ENCODE measurements at regions not wholly inside any gene's neighbourhood (a gene's known extent, or its start where the extent isn't known, plus 50 kb on each side); places are given as distances from the start of the nearest gene placed in this dataset.

DNA sequence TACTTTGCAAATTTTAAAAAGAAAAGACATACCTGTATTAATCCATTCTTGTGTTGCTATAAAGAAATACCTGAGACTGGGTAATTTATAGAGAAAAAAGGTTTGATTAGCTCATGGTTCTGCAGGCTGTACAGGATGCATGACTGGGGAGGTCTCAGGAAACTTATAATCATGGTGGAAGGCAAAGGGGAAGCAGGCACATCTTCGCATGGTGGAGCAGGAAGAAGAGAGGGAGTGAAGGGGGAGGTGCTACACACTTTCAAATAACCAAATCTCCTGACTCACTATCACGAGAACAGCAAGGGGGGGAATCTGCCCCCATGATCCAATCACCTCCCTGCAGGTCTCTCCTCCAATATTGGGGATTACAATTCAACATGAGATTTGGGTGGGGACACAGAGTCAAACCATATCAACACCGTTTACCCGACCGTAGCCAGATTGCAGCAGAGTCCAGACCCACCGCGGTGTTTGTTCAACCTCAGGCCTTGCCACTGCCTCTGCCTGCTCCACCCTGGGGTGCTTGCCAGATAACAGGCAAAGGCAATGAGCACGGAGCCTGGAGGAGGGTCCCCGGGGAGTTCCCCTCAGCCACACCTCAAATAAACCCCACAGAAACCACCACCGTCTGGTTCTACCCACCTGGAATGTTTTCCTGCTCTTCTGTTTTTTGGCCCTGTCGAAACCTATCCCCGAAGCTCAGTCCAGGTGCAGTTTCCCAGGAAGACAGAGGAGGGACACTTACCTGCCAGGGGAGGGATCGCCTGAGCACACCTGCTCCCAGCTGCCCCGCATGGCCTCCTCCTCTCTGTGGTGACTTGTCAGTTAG lies 142.2 kb upstream of the AFDN start:
- 89% methylated on average over 13 of the region's 14 CpGs for WGBS (ENCODE audit: low lambda C conversion rate)
- no peaks in the 10 kb centered on the region for H3K9me3 ChIP-seq (ENCODE audit: low read length)
- peak overlapping the region; percentile 96 for H3K27ac ChIP-seq (ENCODE audit: extremely low read length, insufficient read depth, low read length)
- no peaks in the 10 kb centered on the region for H3K79me2 ChIP-seq (ENCODE audit: insufficient read depth, low read length)
- H4K20me1 ChIP-seq (ENCODE audit: insufficient read depth, low read length): no peaks in the 10 kb centered on the region
- no peak overlapping the region for H2AFZ ChIP-seq (ENCODE audit: low read length)
- FAIRE-seq (no peak), DNase-seq (ENCODE audit: low spot score) (no peak), ATAC-seq (no peak)
- peak overlapping the region; percentile 68; the same call in 1 of the 2 replicates for H3K9ac ChIP-seq (ENCODE audit: insufficient read depth, low read depth, low read length)
- in situ Hi-C loops (cut with HindIII; ENCODE audit: extremely low pct_ligation_motif_present, low pct_unique_long_range_greater_than_20kb) (no loop called here), intact Hi-C loops (cut with micrococcal nuclease; ENCODE audit: unreplicated experiment) (loop anchor here (5.0 kb wide), 1 partner anchor 143 kb away; the partner anchor contains the start of gene AFDN)
- peaks cover 68% of the 10 kb centered on the region for H3K4me1 ChIP-seq (ENCODE audit: insufficient read depth, low read length)
- no peaks in the 10 kb centered on the region for H3K36me3 ChIP-seq (replicated peaks in 1 of 2; ENCODE audit: control insufficient read depth in 1 of 2, insufficient read depth in 2 of 2, low read length in 2 of 2)
- BruUV-seq (replicated peaks): no TSS peak
- H3K4me3 ChIP-seq (replicated peaks in 1 of 3; ENCODE audit: insufficient read depth in 1 of 3, low read depth in 2 of 3, low read length in 3 of 3): no peak overlapping the region
- H3K4me2 ChIP-seq (ENCODE audit: low read depth, low read length): no peak overlapping the region
- CTCF ChIA-PET (ENCODE audit: low intra/inter-chr PET ratio, low total read pairs): no interaction called here
- no peaks in the 10 kb centered on the region for H3K27me3 ChIP-seq (ENCODE audit: control insufficient read depth in 1 of 2, insufficient read depth in 2 of 2, low read length in 2 of 2)
- POLR2A ChIA-PET: interaction anchor here (0.9 to 3.6 kb wide), 5 partner anchors 9 to 77 kb away, joined by 3 to 30 read pairs (median 12); no protein-coding TSS in a partner anchor
- TF ChIP-seq SMAD1 (CRISPR knock-in tag; IDR thresholded peaks at IDR 0.05; ENCODE audit: borderline replicate concordance, low read depth) (0 out of 2 replicates have a peak, but pooled peaks have one; percentile 65), NR3C1 (CRISPR knock-in tag; IDR thresholded peaks at IDR 0.05) (no peak), ZNF768 (CRISPR knock-in tag; IDR thresholded peaks at IDR 0.05) (0 out of 2 replicates have a peak, but pooled peaks have one; percentile 35), ZBTB38 (CRISPR knock-in tag; IDR thresholded peaks at IDR 0.05) (peak; percentile 79; the same call in 1 of the 2 replicates), POGZ (CRISPR knock-in tag; IDR thresholded peaks at IDR 0.05) (peak; percentile 41; the same call in 1 of the 2 replicates), ZNF549 (CRISPR knock-in tag; IDR thresholded peaks at IDR 0.05) (no peak)
- TF ChIP-seq, protein P1, sequence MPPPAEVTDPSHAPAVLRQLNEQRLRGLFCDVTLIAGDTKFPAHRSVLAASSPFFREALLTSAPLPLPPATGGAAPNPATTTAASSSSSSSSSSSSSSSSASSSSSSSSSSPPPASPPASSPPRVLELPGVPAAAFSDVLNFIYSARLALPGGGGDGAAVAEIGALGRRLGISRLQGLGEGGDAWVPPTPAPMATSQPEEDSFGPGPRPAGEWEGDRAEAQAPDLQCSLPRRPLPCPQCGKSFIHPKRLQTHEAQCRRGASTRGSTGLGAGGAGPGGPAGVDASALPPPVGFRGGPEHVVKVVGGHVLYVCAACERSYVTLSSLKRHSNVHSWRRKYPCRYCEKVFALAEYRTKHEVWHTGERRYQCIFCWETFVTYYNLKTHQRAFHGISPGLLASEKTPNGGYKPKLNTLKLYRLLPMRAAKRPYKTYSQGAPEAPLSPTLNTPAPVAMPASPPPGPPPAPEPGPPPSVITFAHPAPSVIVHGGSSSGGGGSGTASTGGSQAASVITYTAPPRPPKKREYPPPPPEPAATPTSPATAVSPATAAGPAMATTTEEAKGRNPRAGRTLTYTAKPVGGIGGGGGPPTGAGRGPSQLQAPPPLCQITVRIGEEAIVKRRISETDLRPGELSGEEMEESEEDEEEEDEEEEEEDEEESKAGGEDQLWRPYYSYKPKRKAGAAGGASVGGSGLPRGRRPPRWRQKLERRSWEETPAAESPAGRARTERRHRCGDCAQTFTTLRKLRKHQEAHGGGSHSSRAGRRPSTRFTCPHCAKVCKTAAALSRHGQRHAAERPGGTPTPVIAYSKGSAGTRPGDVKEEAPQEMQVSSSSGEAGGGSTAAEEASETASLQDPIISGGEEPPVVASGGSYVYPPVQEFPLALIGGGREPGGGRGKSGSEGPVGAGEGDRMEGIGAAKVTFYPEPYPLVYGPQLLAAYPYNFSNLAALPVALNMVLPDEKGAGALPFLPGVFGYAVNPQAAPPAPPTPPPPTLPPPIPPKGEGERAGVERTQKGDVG (CRISPR knock-in tag; IDR thresholded peaks at IDR 0.05; ENCODE audit: borderline replicate concordance): peak; percentile 82; the same call in 1 of the 2 replicates
- TF ChIP-seq, protein P2, sequence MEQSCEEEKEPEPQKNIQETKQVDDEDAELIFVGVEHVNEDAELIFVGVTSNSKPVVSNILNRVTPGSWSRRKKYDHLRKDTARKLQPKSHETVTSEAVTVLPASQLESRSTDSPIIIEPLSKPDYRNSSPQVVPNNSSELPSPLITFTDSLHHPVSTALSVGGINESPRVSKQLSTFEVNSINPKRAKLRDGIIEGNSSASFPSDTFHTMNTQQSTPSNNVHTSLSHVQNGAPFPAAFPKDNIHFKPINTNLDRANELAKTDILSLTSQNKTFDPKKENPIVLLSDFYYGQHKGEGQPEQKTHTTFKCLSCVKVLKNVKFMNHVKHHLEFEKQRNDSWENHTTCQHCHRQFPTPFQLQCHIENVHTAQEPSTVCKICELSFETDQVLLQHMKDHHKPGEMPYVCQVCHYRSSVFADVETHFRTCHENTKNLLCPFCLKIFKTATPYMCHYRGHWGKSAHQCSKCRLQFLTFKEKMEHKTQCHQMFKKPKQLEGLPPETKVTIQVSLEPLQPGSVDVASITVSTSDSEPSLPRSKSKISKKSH (CRISPR knock-in tag; IDR thresholded peaks at IDR 0.05; ENCODE audit: borderline replicate concordance): peak; percentile 19; the same call in 1 of the 2 replicates
- TF ChIP-seq, protein P3, sequence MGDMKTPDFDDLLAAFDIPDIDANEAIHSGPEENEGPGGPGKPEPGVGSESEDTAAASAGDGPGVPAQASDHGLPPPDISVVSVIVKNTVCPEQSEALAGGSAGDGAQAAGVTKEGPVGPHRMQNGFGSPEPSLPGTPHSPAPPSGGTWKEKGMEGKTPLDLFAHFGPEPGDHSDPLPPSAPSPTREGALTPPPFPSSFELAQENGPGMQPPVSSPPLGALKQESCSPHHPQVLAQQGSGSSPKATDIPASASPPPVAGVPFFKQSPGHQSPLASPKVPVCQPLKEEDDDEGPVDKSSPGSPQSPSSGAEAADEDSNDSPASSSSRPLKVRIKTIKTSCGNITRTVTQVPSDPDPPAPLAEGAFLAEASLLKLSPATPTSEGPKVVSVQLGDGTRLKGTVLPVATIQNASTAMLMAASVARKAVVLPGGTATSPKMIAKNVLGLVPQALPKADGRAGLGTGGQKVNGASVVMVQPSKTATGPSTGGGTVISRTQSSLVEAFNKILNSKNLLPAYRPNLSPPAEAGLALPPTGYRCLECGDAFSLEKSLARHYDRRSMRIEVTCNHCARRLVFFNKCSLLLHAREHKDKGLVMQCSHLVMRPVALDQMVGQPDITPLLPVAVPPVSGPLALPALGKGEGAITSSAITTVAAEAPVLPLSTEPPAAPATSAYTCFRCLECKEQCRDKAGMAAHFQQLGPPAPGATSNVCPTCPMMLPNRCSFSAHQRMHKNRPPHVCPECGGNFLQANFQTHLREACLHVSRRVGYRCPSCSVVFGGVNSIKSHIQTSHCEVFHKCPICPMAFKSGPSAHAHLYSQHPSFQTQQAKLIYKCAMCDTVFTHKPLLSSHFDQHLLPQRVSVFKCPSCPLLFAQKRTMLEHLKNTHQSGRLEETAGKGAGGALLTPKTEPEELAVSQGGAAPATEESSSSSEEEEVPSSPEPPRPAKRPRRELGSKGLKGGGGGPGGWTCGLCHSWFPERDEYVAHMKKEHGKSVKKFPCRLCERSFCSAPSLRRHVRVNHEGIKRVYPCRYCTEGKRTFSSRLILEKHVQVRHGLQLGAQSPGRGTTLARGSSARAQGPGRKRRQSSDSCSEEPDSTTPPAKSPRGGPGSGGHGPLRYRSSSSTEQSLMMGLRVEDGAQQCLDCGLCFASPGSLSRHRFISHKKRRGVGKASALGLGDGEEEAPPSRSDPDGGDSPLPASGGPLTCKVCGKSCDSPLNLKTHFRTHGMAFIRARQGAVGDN (CRISPR knock-in tag; IDR thresholded peaks at IDR 0.05): peak; percentile 53; the same call in 1 of the 2 replicates
- TF ChIP-seq, protein P4, sequence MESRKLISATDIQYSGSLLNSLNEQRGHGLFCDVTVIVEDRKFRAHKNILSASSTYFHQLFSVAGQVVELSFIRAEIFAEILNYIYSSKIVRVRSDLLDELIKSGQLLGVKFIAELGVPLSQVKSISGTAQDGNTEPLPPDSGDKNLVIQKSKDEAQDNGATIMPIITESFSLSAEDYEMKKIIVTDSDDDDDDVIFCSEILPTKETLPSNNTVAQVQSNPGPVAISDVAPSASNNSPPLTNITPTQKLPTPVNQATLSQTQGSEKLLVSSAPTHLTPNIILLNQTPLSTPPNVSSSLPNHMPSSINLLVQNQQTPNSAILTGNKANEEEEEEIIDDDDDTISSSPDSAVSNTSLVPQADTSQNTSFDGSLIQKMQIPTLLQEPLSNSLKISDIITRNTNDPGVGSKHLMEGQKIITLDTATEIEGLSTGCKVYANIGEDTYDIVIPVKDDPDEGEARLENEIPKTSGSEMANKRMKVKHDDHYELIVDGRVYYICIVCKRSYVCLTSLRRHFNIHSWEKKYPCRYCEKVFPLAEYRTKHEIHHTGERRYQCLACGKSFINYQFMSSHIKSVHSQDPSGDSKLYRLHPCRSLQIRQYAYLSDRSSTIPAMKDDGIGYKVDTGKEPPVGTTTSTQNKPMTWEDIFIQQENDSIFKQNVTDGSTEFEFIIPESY (CRISPR knock-in tag; IDR thresholded peaks at IDR 0.05): peak; percentile 90
